MM.1S (cell line): ENCODE measurements at regions not wholly inside any gene's neighbourhood (a gene's known extent, or its start where the extent isn't known, plus 50 kb on each side); places are given as distances from the start of the nearest gene placed in this dataset.
"Not testable (repeated sequence)": the region's sequence is repeated elsewhere in the genome, so short reads cannot be mapped to it uniquely, and the experiment has no call there.

Source experiments
- DNase-seq: peaks from one replicate; pipeline ENCODE4 v3.0.0-alpha.2; 2015
- H2AFZ ChIP-seq: fragments of 300-600 bp; sonication (generic); 2 replicates; pipeline ENCODE4 v1.6.0; 2016; ENCODE audit warnings: antibody characterized with exemption, low read length
- H3F3A ChIP-seq: fragments of 300-600 bp; sonication (generic); 2 replicates; pipeline ENCODE4 v1.6.1; 2016; ENCODE audit warnings: mild to moderate bottlenecking, antibody characterized with exemption, low read length, moderate library complexity, mixed read lengths; ENCODE audit not compliant: insufficient read depth
- H3K27ac ChIP-seq: fragments of 300-600 bp; sonication (generic); 2 replicates; pipeline ENCODE4 v1.5.1; 2016; ENCODE audit warnings: mild to moderate bottlenecking, low read length
- H3K27me3 ChIP-seq: fragments of 300-600 bp; sonication (generic); replicated peaks from 2 replicates; pipeline ENCODE4 v1.6.0; 2016; ENCODE audit warnings: low read length; ENCODE audit not compliant: insufficient read depth
- H3K36me3 ChIP-seq: fragments of 300-600 bp; sonication (generic); replicated peaks from 2 replicates; pipeline ENCODE4 v1.6.1; 2016; ENCODE audit warnings: mild to moderate bottlenecking, low read length, mixed read lengths; ENCODE audit not compliant: insufficient read depth
- H3K4me1 ChIP-seq: fragments of 300-600 bp; sonication (generic); 2 replicates; pipeline ENCODE4 v1.6.1; 2016; ENCODE audit warnings: low read length, mixed read lengths
- H3K4me2 ChIP-seq: fragments of 300-600 bp; sonication (generic); 2 replicates; pipeline ENCODE4 v1.6.0; 2016; ENCODE audit warnings: low read depth, low read length
- H3K4me3 ChIP-seq: fragments of 300-600 bp; sonication (generic); 2 replicates; pipeline ENCODE4 v1.5.1; 2016; ENCODE audit warnings: low read length, mixed read lengths
- H3K79me2 ChIP-seq: fragments of 300-600 bp; sonication (generic); 2 replicates; pipeline ENCODE4 v1.6.1; 2016; ENCODE audit warnings: mixed run types, low read length, mixed read lengths
- H3K9ac ChIP-seq: fragments of 300-600 bp; sonication (generic); 2 replicates; pipeline ENCODE4 v1.6.1; 2016; ENCODE audit warnings: low read length, mixed read lengths
- H3K9me2 ChIP-seq: fragments of 300-600 bp; sonication (generic); replicated peaks from 2 replicates; pipeline ENCODE4 v1.6.1; 2016; ENCODE audit warnings: mild to moderate bottlenecking, low read length, mixed read lengths; ENCODE audit not compliant: insufficient read depth
- H3K9me3 ChIP-seq: fragments of 300-600 bp; sonication (generic); replicated peaks from 2 replicates; pipeline ENCODE4 v1.6.1; 2016; ENCODE audit warnings: mild to moderate bottlenecking, low read length, mixed read lengths; ENCODE audit not compliant: insufficient read depth
- H4K20me1 ChIP-seq: fragments of 300-600 bp; sonication (generic); 2 replicates; pipeline ENCODE4 v1.6.1; 2016; ENCODE audit warnings: mild to moderate bottlenecking, low read length, moderate library complexity, mixed read lengths; ENCODE audit not compliant: insufficient read depth
- CTCF ChIP-seq: fragments of 300-600 bp; sonication (generic); IDR thresholded peaks from 2 replicates; pipeline ENCODE4 v1.5.1; 2016; ENCODE audit warnings: antibody characterized with exemption, low read length, mixed read lengths
- EZH2 ChIP-seq: fragments of 300-600 bp; sonication (generic); optimal IDR thresholded peaks from 2 replicates; pipeline ENCODE3; 2017; ENCODE audit warnings: low read depth, mild to moderate bottlenecking, antibody characterized with exemption, low read length, mixed read lengths
- EZH2phosphoT487 ChIP-seq: fragments of 300-600 bp; sonication (generic); IDR thresholded peaks from 2 replicates; pipeline ENCODE4 v1.6.1; 2018; ENCODE audit warnings: antibody characterized with exemption, low read length

DNA sequence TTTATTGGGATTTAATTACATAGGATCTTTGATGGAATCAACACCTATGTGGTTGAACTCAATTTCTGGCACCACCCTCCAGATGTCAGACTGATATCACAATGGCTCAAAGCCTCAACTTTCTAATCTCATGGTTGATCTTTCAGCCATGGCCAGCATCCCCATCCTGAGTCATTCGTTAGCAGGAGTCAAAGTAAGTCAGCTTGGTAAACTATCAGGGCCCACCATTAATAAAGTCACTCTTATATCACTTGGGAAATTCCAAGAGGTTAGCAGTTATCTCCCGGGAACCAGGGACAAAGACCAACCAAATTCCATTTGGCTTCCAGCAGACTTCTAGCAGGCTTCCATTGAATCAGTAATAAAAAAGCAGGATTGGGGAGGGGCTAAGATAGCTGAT, 50.7 kb upstream of the TNFSF4 start:
- H3K27me3 ChIP-seq, result no peaks in the 10 kb centered on the region
- no peak overlapping the region for H3K27ac ChIP-seq
- no peaks in the 10 kb centered on the region for H3K79me2 ChIP-seq
- no peak for TF ChIP-seq EZH2phosphoT487
- no peak for TF ChIP-seq EZH2
- no peak for TF ChIP-seq CTCF
- no peak overlapping the region for H3K9ac ChIP-seq
- no peak overlapping the region for H2AFZ ChIP-seq
- no peaks in the 10 kb centered on the region for H3K4me1 ChIP-seq
- H3K9me2 ChIP-seq, result no peaks in the 10 kb centered on the region
- H3K4me2 ChIP-seq, result no peak overlapping the region
- H3K36me3 ChIP-seq, result no peaks in the 10 kb centered on the region
- no peak overlapping the region for H3K4me3 ChIP-seq
- H4K20me1 ChIP-seq, result no peaks in the 10 kb centered on the region
- no peak for DNase-seq
- H3K9me3 ChIP-seq, result no peaks in the 10 kb centered on the region
- no peaks in the 10 kb centered on the region for H3F3A ChIP-seq

- H3K36me3 ChIP-seq, result no peaks in the 10 kb centered on the region
- no peak for TF ChIP-seq CTCF
- TF ChIP-seq EZH2phosphoT487, result no peak
- TF ChIP-seq EZH2, result no peak
- no peaks in the 10 kb centered on the region for H4K20me1 ChIP-seq
- H3K9me2 ChIP-seq, result no peaks in the 10 kb centered on the region
- H3K27me3 ChIP-seq, result no peaks in the 10 kb centered on the region
- no peaks in the 10 kb centered on the region for H3F3A ChIP-seq
- no peak overlapping the region for H3K4me2 ChIP-seq
- no peaks in the 10 kb centered on the region for H3K79me2 ChIP-seq
- no peak for DNase-seq
- no peaks in the 10 kb centered on the region for H3K9me3 ChIP-seq
- no peak overlapping the region for H2AFZ ChIP-seq
- no peak overlapping the region for H3K9ac ChIP-seq
- H3K4me3 ChIP-seq, result no peak overlapping the region
- H3K4me1 ChIP-seq, result no peaks in the 10 kb centered on the region
- H3K27ac ChIP-seq, result no peak overlapping the region
Measured at GRCh38 chr1:173258479-173259264, 51.5 kb upstream of the TNFSF4 start.

- H3K9me3 ChIP-seq, H3K4me3 ChIP-seq, H3K36me3 ChIP-seq, DNase-seq, H2AFZ ChIP-seq, H3K9me2 ChIP-seq, H3F3A ChIP-seq, H3K79me2 ChIP-seq, H3K4me2 ChIP-seq, H3K27me3 ChIP-seq, H3K4me1 ChIP-seq, H4K20me1 ChIP-seq, H3K9ac ChIP-seq, H3K27ac ChIP-seq: not testable (repeated sequence)
Measured at GRCh38 chr1:173260329-173260728, 53.2 kb upstream of the TNFSF4 start.

- H3K27ac ChIP-seq, result no peak overlapping the region
- H3F3A ChIP-seq, result no peaks in the 10 kb centered on the region
- H3K4me1 ChIP-seq, result no peaks in the 10 kb centered on the region
- no peak for TF ChIP-seq CTCF
- TF ChIP-seq EZH2, result no peak
- no peak for TF ChIP-seq EZH2phosphoT487
- H3K27me3 ChIP-seq, result no peaks in the 10 kb centered on the region
- no peak overlapping the region for H3K9ac ChIP-seq
- no peaks in the 10 kb centered on the region for H3K79me2 ChIP-seq
- H3K9me2 ChIP-seq, result no peaks in the 10 kb centered on the region
- H4K20me1 ChIP-seq, result no peaks in the 10 kb centered on the region
- no peak overlapping the region for H3K4me3 ChIP-seq
- no peak overlapping the region for H3K4me2 ChIP-seq
- H2AFZ ChIP-seq, result no peak overlapping the region
- H3K36me3 ChIP-seq, result no peaks in the 10 kb centered on the region
- no peak for DNase-seq
- H3K9me3 ChIP-seq, result no peaks in the 10 kb centered on the region
Measured at GRCh38 chr1:173266841-173267240, 59.7 kb upstream of the TNFSF4 start.
